Breast epithelium (tissue), 4 donors: ENCODE measurements at regions not wholly inside any gene's neighbourhood (a gene's known extent, or its start where the extent isn't known, plus 50 kb on each side); places are given as distances from the start of the nearest gene placed in this dataset.

Experiments
- DNase-seq, 2 donors: peaks; one replicate each; pipeline ENCODE4 v3.0.0-alpha.2; 2019; ENCODE audit warnings: low spot score in 2 of 2
- H3K27ac ChIP-seq, 2 donors: fragments of 200-600 bp; sonication (generic) in 1 of 2; one replicate each; pipeline ENCODE4 v1.5.1; 2016 to 2019; ENCODE audit warnings: mild to moderate bottlenecking in 1 of 2
- H3K27me3 ChIP-seq, 2 donors: fragments of 200-600 bp; sonication (generic) in 1 of 2; one replicate each; pipeline versions ENCODE4 v1.5.1 to v1.6.0; 2017 to 2019; ENCODE audit warnings: control low read depth in 1 of 2, mild to moderate bottlenecking in 1 of 2
- H3K36me3 ChIP-seq: fragments of 200-600 bp; one replicate; pipeline ENCODE4 v1.5.1; 2019
- H3K4me1 ChIP-seq, 2 donors: fragments of 200-600 bp; sonication (generic); one replicate each; pipeline ENCODE4 v1.5.1; 2016 to 2019; ENCODE audit warnings: control low read depth in 1 of 2
- H3K4me3 ChIP-seq, 3 donors: fragments of 200-600 bp; sonication (generic); 1 replicate in 2 of 3; 2 replicates in 1 of 3; pipeline ENCODE4 v1.5.1; 2016 to 2019; ENCODE audit warnings: mild to moderate bottlenecking in 3 of 3, moderate library complexity in 2 of 3
- H3K9me3 ChIP-seq, 2 donors: fragments of 200-600 bp; sonication (generic) in 1 of 2; one replicate each; pipeline ENCODE4 v1.5.1; 2016 to 2019; ENCODE audit warnings: control low read depth in 1 of 2
- CTCF ChIP-seq, 3 donors: fragments of 450-650 bp; IDR thresholded peaks; one replicate each; pipeline ENCODE4 v1.5.1; 2016 to 2017; ENCODE audit warnings: antibody characterized with exemption in 3 of 3, mild to moderate bottlenecking in 3 of 3, moderate library complexity in 3 of 3
- POLR2A ChIP-seq: fragments of 450-650 bp; IDR thresholded peaks from one replicate; pipeline ENCODE4 v1.6.1; 2016; ENCODE audit warnings: antibody characterized with exemption, mild to moderate bottlenecking, moderate library complexity
- POLR2AphosphoS5 ChIP-seq, 3 donors: sonication (generic); formaldehyde crosslinking; IDR thresholded peaks; one replicate each; pipeline ENCODE4 v1.6.1; 2017; ENCODE audit warnings: antibody characterized with exemption in 3 of 3
- intact Hi-C: fragments of 100-400 bp; cut with DNase I; formaldehyde crosslinking; loops from one replicate; pipeline ENCODE4 v1.15.1; 2023; ENCODE audit warnings: low total_unique reads

GRCh38 chrX:102988517-102988916, 51.4 kb downstream of the RAB40AL start:
- H3K4me3 ChIP-seq, result no peak overlapping the region
- no peak overlapping the region for H3K27ac ChIP-seq
- DNase-seq, result no peak
- peaks cover 0 to 54% of the 10 kb centered on the region in 2 donors for H3K27me3 ChIP-seq
- H3K36me3 ChIP-seq, result no peaks in the 10 kb centered on the region
- no peaks in the 10 kb centered on the region for H3K9me3 ChIP-seq
- intact Hi-C loops, result no loop called here
- TF ChIP-seq CTCF (IDR thresholded peaks at IDR 0.05) (no peak), POLR2A (no peak), POLR2AphosphoS5 (IDR thresholded peaks at IDR 0.05) (no peak)
- H3K4me1 ChIP-seq, result no peaks in the 10 kb centered on the region

GRCh38 chrX:102995316-102995715, 58.2 kb downstream of the RAB40AL start:
- peaks cover 0 to 42% of the 10 kb centered on the region in 2 donors for H3K27me3 ChIP-seq
- H3K36me3 ChIP-seq, result no peaks in the 10 kb centered on the region
- intact Hi-C loops, result no loop called here
- no peaks in the 10 kb centered on the region for H3K9me3 ChIP-seq
- no peaks in the 10 kb centered on the region for H3K4me1 ChIP-seq
- H3K27ac ChIP-seq, result no peak overlapping the region
- DNase-seq, result no peak
- H3K4me3 ChIP-seq, result no peak overlapping the region
- TF ChIP-seq CTCF (IDR thresholded peaks at IDR 0.05) (no peak), POLR2A (no peak), POLR2AphosphoS5 (IDR thresholded peaks at IDR 0.05) (no peak)

- DNase-seq, result no peak
- Histone ChIP-seq H3K27ac (no peak overlapping the region), H3K4me1 (no peaks in the 10 kb centered on the region), H3K36me3 (no peaks in the 10 kb centered on the region), H3K4me3 (no peak overlapping the region), H3K9me3 (no peaks in the 10 kb centered on the region), H3K27me3 (peaks cover 0 to 46% of the 10 kb centered on the region in 2 donors)
- TF ChIP-seq POLR2AphosphoS5 (IDR thresholded peaks at IDR 0.05) (no peak), POLR2A (no peak), CTCF (IDR thresholded peaks at IDR 0.05) (no peak)
- intact Hi-C loops, result no loop called here
Observed at GRCh38 chrX:103002576-103002975, 61.4 kb downstream of the BEX1 start.
